Stimulated activated CD8-positive, alpha-beta memory T cell treated with anti-CD3 and anti-CD28 coated beads, Interleukin-12 subunit alpha, Interleukin-12 subunit beta, amount 100 ng/mL, for 24 hours (primary cell): ENCODE measurements at regions not wholly inside any gene's neighbourhood (a gene's known extent, or its start where the extent isn't known, plus 50 kb on each side); places are given as distances from the start of the nearest gene placed in this dataset.

ENCODE experiments used
- DNase-seq: peaks from one replicate; pipeline ENCODE4 v3.0.0-alpha.2; 2020; ENCODE audit errors: extremely low read depth

- no peak for DNase-seq
These were observed 79.6 kb upstream of the IFNG-AS1 start for GRCh38 chr12:67909681-67910080.

- no peak for DNase-seq
These were observed 78.6 kb upstream of the IFNG-AS1 start for GRCh38 chr12:67910360-67911274.

GRCh38 chr12:67911275-67911600 is 78.0 kb upstream of the IFNG-AS1 start:
- no peak for DNase-seq

- DNase-seq, result no peak
These were observed 77.5 kb upstream of the IFNG-AS1 start for GRCh38 chr12:67911789-67912188.

- DNase-seq, result no peak
These were observed 73.9 kb upstream of the IFNG-AS1 start for GRCh38 chr12:67915335-67915851.

- DNase-seq, result no peak
These were observed 72.8 kb upstream of the IFNG-AS1 start for GRCh38 chr12:67916266-67916970.

GRCh38 chr12:67917811-67918210 is 71.4 kb upstream of the IFNG-AS1 start:
- no peak for DNase-seq

- no peak for DNase-seq
These were observed 70.8 kb upstream of the IFNG-AS1 start for GRCh38 chr12:67918441-67918840.

GRCh38 chr12:67919406-67919805 is 69.8 kb upstream of the IFNG-AS1 start:
- DNase-seq, result no peak

- no peak for DNase-seq
These were observed 68.8 kb upstream of the IFNG-AS1 start for GRCh38 chr12:67920413-67920812.

GRCh38 chr12:67921286-67921685 is 68.0 kb upstream of the IFNG-AS1 start:
- DNase-seq, result no peak

GRCh38 chr12:67922245-67922644 is 67.0 kb upstream of the IFNG-AS1 start:
- DNase-seq, result no peak

- DNase-seq, result no peak
These were observed 64.2 kb upstream of the IFNG-AS1 start for GRCh38 chr12:67925077-67925476.

GRCh38 chr12:67925552-67925951 is 63.7 kb upstream of the IFNG-AS1 start:
- DNase-seq, result no peak

GRCh38 chr12:67926063-67926462 is 63.2 kb upstream of the IFNG-AS1 start:
- DNase-seq, result no peak

- DNase-seq, result no peak
These were observed 61.9 kb upstream of the IFNG-AS1 start for GRCh38 chr12:67927324-67927723.

- DNase-seq, result no peak
These were observed 61.4 kb upstream of the IFNG-AS1 start for GRCh38 chr12:67927815-67928214.

- no peak for DNase-seq
These were observed 60.4 kb upstream of the IFNG-AS1 start for GRCh38 chr12:67928621-67929383.

- no peak for DNase-seq
These were observed 59.9 kb upstream of the IFNG-AS1 start for GRCh38 chr12:67929384-67929772.

GRCh38 chr12:67937822-67938221 is 51.4 kb upstream of the IFNG-AS1 start:
- no peak for DNase-seq
